H1 (cell line): ENCODE measurements at regions not wholly inside any gene's neighbourhood (a gene's known extent, or its start where the extent isn't known, plus 50 kb on each side); places are given as distances from the start of the nearest gene placed in this dataset.
A peak's percentile ranks its signal among the peaks of the same experiment; 100 is the strongest.

Experiments used
- CTCF ChIA-PET: fragments of 300-600 bp; sonication (Branson Sonifier 250); formaldehyde crosslinking; loops from one replicate; lab custom pipeline; 2021; ENCODE audit not compliant: partially characterized antibody; lab: Charles Lee
- POLR2A ChIA-PET: fragments of 300-600 bp; sonication (Branson Sonifier 250); formaldehyde crosslinking; loops from one replicate; lab custom pipeline; 2021; ENCODE audit warnings: inconsistent platforms; ENCODE audit not compliant: partially characterized antibody; lab: Charles Lee
- DNase-seq, 2 experiments: peaks; one replicate each; pipeline versions ENCODE4 v3.0.0 to v3.0.0-alpha.2; 2010 to 2022; ENCODE audit warnings: low spot score in 2 of 2, low read depth in 1 of 2, mixed read lengths in 1 of 2
- FAIRE-seq: peaks from 2 replicates; lab custom pipeline; 2011; peaks lifted over from hg19 to GRCh38; lab: Jason Lieb, UNC
- H2AFZ ChIP-seq: 2 replicates; pipeline ENCODE4 v1.8.1; 2012; ENCODE audit warnings: low read length, inconsistent platforms
- H2AK5ac ChIP-seq: 2 replicates; pipeline ENCODE4 v1.6.1; 2013; ENCODE audit warnings: low read depth, low read length
- H2BK120ac ChIP-seq: replicated peaks from 2 replicates; pipeline ENCODE3; 2013; ENCODE audit warnings: low read depth, low read length, inconsistent platforms
- H2BK12ac ChIP-seq: 2 replicates; pipeline ENCODE4 v1.6.1; 2013; ENCODE audit warnings: low read depth, low read length
- H2BK15ac ChIP-seq: 2 replicates; pipeline ENCODE4 v1.6.1; 2013; ENCODE audit warnings: low read length
- H2BK20ac ChIP-seq: 2 replicates; pipeline ENCODE4 v1.6.1; 2013; ENCODE audit warnings: low read length
- H2BK5ac ChIP-seq: 2 replicates; pipeline ENCODE4 v1.6.1; 2013; ENCODE audit warnings: low read depth, low read length
- H3K14ac ChIP-seq: 2 replicates; pipeline ENCODE4 v1.6.1; 2013; ENCODE audit warnings: inconsistent platforms; ENCODE audit not compliant: insufficient read length
- H3K18ac ChIP-seq: 2 replicates; pipeline ENCODE4 v1.6.1; 2013; ENCODE audit warnings: low read length; ENCODE audit errors: extremely low read depth
- H3K23ac ChIP-seq: 2 replicates; pipeline ENCODE4 v1.6.1; 2013; ENCODE audit warnings: inconsistent platforms; ENCODE audit not compliant: insufficient read length
- H3K23me2 ChIP-seq: 2 replicates; pipeline ENCODE4 v1.6.1; 2013; ENCODE audit warnings: low read depth, low read length
- H3K27ac ChIP-seq: 2 replicates; pipeline ENCODE4 v1.6.1; 2011; ENCODE audit warnings: low read depth, low read length, inconsistent platforms
- H3K27me3 ChIP-seq, 4 experiments: replicated peaks in 1 of 4; 1 replicate in 1 of 4; 2 replicates in 3 of 4; pipeline versions ENCODE4 v1.6.1 to v1.8.1; 2011 to 2013; ENCODE audit warnings: low read length in 3 of 4, mild to moderate bottlenecking in 3 of 4, inconsistent platforms in 2 of 4, mixed read lengths in 2 of 4, moderate library complexity in 1 of 4; ENCODE audit not compliant: control insufficient read depth in 3 of 4, insufficient read depth in 3 of 4; ENCODE audit errors: extremely low read depth in 1 of 4
- H3K36me3 ChIP-seq, 4 experiments: 2 replicates each; pipeline versions ENCODE4 v1.6.1 to v1.8.1; 2011 to 2013; ENCODE audit warnings: mild to moderate bottlenecking in 4 of 4, low read length in 3 of 4, moderate library complexity in 2 of 4, control low read depth in 1 of 4, inconsistent platforms in 1 of 4; ENCODE audit not compliant: insufficient read depth in 4 of 4, control insufficient read depth in 2 of 4
- H3K4ac ChIP-seq: replicated peaks from 2 replicates; pipeline ENCODE3; 2013; ENCODE audit warnings: low read length, low read depth, mixed read lengths, inconsistent platforms; ENCODE audit not compliant: insufficient read length
- H3K4me1 ChIP-seq, 4 experiments: replicated peaks in 1 of 4; 1 replicate in 1 of 4; 2 replicates in 3 of 4; pipeline versions ENCODE4 v1.6.1 to v1.8.1; 2011 to 2013; ENCODE audit warnings: low read length in 3 of 4, inconsistent platforms in 2 of 4, mixed read lengths in 1 of 4; ENCODE audit not compliant: insufficient read depth in 4 of 4, control insufficient read depth in 3 of 4
- H3K4me2 ChIP-seq, 2 experiments: 2 replicates each; pipeline versions ENCODE4 v1.6.1 to v1.8.1; 2011 to 2013; ENCODE audit warnings: low read depth in 2 of 2, low read length in 2 of 2, control low read depth in 1 of 2, inconsistent platforms in 1 of 2, mild to moderate bottlenecking in 1 of 2; ENCODE audit not compliant: insufficient read depth in 1 of 2
- H3K4me3 ChIP-seq, 4 experiments: fragments of 200-600, 300-600 bp in 1 of 4; sonication (generic), shearing (Covaris generic), sonication (Bioruptor Twin) in 1 of 4; 2 replicates each; pipeline versions ENCODE4 v1.5.1 to v1.8.1; 2011 to 2016; ENCODE audit warnings: low read length in 4 of 4, low read depth in 3 of 4, control low read depth in 2 of 4, inconsistent platforms in 2 of 4, mild to moderate bottlenecking in 2 of 4, mixed read lengths in 1 of 4, moderate library complexity in 1 of 4; ENCODE audit not compliant: insufficient read depth in 2 of 4; ENCODE audit errors: extremely low read depth in 1 of 4
- H3K56ac ChIP-seq: replicated peaks from 2 replicates; pipeline ENCODE3; 2013; ENCODE audit warnings: low read depth, mild to moderate bottlenecking, mixed read lengths, low read length, inconsistent platforms; ENCODE audit not compliant: insufficient read length
- H3K79me1 ChIP-seq: 2 replicates; pipeline ENCODE4 v1.6.1; 2013; ENCODE audit warnings: low read depth, low read length, control low read depth
- H3K79me2 ChIP-seq, 2 experiments: 2 replicates each; pipeline versions ENCODE4 v1.6.1 to v1.8.1; 2012 to 2013; ENCODE audit warnings: low read length in 2 of 2, mild to moderate bottlenecking in 2 of 2, inconsistent platforms in 1 of 2; ENCODE audit not compliant: insufficient read depth in 2 of 2, control insufficient read depth in 1 of 2
- H3K9ac ChIP-seq, 4 experiments: replicated peaks in 1 of 4; 1 replicate in 1 of 4; 2 replicates in 3 of 4; pipeline versions ENCODE4 v1.6.1 to v1.8.1; 2011 to 2013; ENCODE audit warnings: low read depth in 3 of 4, low read length in 3 of 4, control low read depth in 2 of 4, mild to moderate bottlenecking in 2 of 4, moderate library complexity in 2 of 4, inconsistent platforms in 1 of 4; ENCODE audit errors: extremely low read depth in 1 of 4
- H3K9me3 ChIP-seq, 2 experiments: 2 replicates each; pipeline versions ENCODE4 v1.6.1 to v1.8.1; 2012 to 2013; ENCODE audit warnings: mild to moderate bottlenecking in 2 of 2, moderate library complexity in 2 of 2, control low read depth in 1 of 2, inconsistent platforms in 1 of 2, low read depth in 1 of 2, low read length in 1 of 2, mixed read lengths in 1 of 2; ENCODE audit not compliant: insufficient read depth in 2 of 2
- H4K20me1 ChIP-seq, 2 experiments: replicated peaks in 1 of 2; 2 replicates each; pipeline versions ENCODE3 to v1.8.1; 2011 to 2013; ENCODE audit warnings: inconsistent platforms in 2 of 2, low read length in 2 of 2, mild to moderate bottlenecking in 1 of 2; ENCODE audit not compliant: insufficient read depth in 2 of 2, control insufficient read depth in 1 of 2
- H4K5ac ChIP-seq: 2 replicates; pipeline ENCODE4 v1.6.1; 2013; ENCODE audit warnings: low read length, low read depth, mixed read lengths, inconsistent platforms; ENCODE audit not compliant: insufficient read length
- H4K8ac ChIP-seq: 2 replicates; pipeline ENCODE4 v1.8.0; 2013; ENCODE audit warnings: mild to moderate bottlenecking, moderate library complexity, low read length, inconsistent platforms; ENCODE audit not compliant: insufficient read depth; ENCODE audit errors: extremely low read depth
- H4K91ac ChIP-seq: replicated peaks from 2 replicates; pipeline ENCODE3; 2013; ENCODE audit warnings: low read length, mixed read lengths, inconsistent platforms; ENCODE audit not compliant: insufficient read length
- ATF3 ChIP-seq: IDR thresholded peaks from 2 replicates; pipeline ENCODE4 v1.6.1; 2011; ENCODE audit warnings: low read depth, mild to moderate bottlenecking, low read length; ENCODE audit not compliant: insufficient read depth
- BRCA1 ChIP-seq: IDR thresholded peaks from 2 replicates; pipeline ENCODE4 v1.6.1; 2012; ENCODE audit warnings: low read depth, low read length, improper control_type of control experiment
- CBX8 ChIP-seq: fragments of 300-800, 300-1000 bp; sonication (generic); IDR thresholded peaks from 2 replicates; pipeline ENCODE4 v1.7.1; 2016; ENCODE audit warnings: low read depth, low read length, borderline replicate concordance
- JUN ChIP-seq: IDR thresholded peaks from 2 replicates; pipeline ENCODE4 v1.6.1; 2011; ENCODE audit warnings: low read depth, mild to moderate bottlenecking, improper control_type of control experiment, low read length
- POLR2A ChIP-seq, 2 experiments: IDR thresholded peaks; 1 replicate in 1 of 2; 2 replicates in 1 of 2; pipeline ENCODE4 v1.6.1; 2011; ENCODE audit warnings: low read depth in 2 of 2, low read length in 2 of 2, mild to moderate bottlenecking in 2 of 2; ENCODE audit errors: control extremely low read depth in 1 of 2
- RAD21 ChIP-seq, 2 experiments: IDR thresholded peaks in 1 of 2; conservative IDR thresholded peaks in 1 of 2; 2 replicates each; pipeline ENCODE4 v1.6.1; 2011; ENCODE audit warnings: low read depth in 2 of 2, low read length in 2 of 2, improper control_type of control experiment in 1 of 2, inconsistent platforms in 1 of 2, mild to moderate bottlenecking in 1 of 2, moderate library complexity in 1 of 2
- SIX5 ChIP-seq: IDR thresholded peaks from 2 replicates; pipeline ENCODE4 v1.6.1; 2011; ENCODE audit warnings: mild to moderate bottlenecking, low read depth, low read length
- WGBS, 2 experiments: shearing (Covaris generic) in 1 of 2; methylation state at CpG; one replicate each; pipeline versions ENCODE4 v1.1.6 to v1.1.7; 2013 to 2015; ENCODE audit warnings: low lambda C conversion rate in 2 of 2, mixed read lengths in 2 of 2, inconsistent platforms in 1 of 2, low coverage in 1 of 2, missing lambda C conversion rate in 1 of 2; ENCODE audit not compliant: insufficient replicate concordance in 2 of 2, insufficient coverage in 1 of 2, insufficient read length in 1 of 2; ENCODE audit errors: extremely low coverage in 1 of 2, missing lambda C conversion rate in 1 of 2; 5-methylcytosine and 5-hydroxymethylcytosine counted together
- TF ChIP-seq, protein P1 (sequence below): IDR thresholded peaks from 2 replicates; pipeline ENCODE4 v1.6.1; 2011; ENCODE audit warnings: low read length, improper control_type of control experiment
- TF ChIP-seq, protein P2 (sequence below): IDR thresholded peaks from 2 replicates; pipeline ENCODE4 v1.6.1; 2012; ENCODE audit warnings: low read length, inconsistent platforms

GRCh38 chr11:127640561-127641451 is 640.2 kb upstream of the KIRREL3 start:
- Histone ChIP-seq H2BK5ac (0 out of 2 replicates have a peak overlapping the region, but pooled peaks have one; percentile 15), H3K36me3 (no peaks in the 10 kb centered on the region), H3K56ac (no peak overlapping the region), H3K23me2 (no peaks in the 10 kb centered on the region), H2BK120ac (no peak overlapping the region), H2BK15ac (no peak overlapping the region), H4K5ac (no peak overlapping the region), H3K27ac (no peak overlapping the region), H3K4me2 (no peak overlapping the region), H2AK5ac (no peak overlapping the region), H3K79me1 (no peaks in the 10 kb centered on the region), H3K14ac (no peak overlapping the region), H3K23ac (no peak overlapping the region), H2BK12ac (no peak overlapping the region), H4K8ac (no peak overlapping the region), H3K4ac (no peak overlapping the region), H3K9ac (no peak overlapping the region; a peak in 1 of 7 replicates), H3K9me3 (no peaks in the 10 kb centered on the region), H3K27me3 (no peaks in the 10 kb centered on the region), H4K20me1 (no peaks in the 10 kb centered on the region), H2BK20ac (no peak overlapping the region), H3K18ac (no peak overlapping the region), H2AFZ (peak overlapping the region; percentile 55; the same call in 1 of the 2 replicates), H4K91ac (no peak overlapping the region), H3K79me2 (no peaks in the 10 kb centered on the region), H3K4me1 (peaks cover 0 to 3% (median 1%) of the 10 kb centered on the region in 4 experiments; a peak in 1 of 7 replicates), H3K4me3 (no peak overlapping the region)
- POLR2A ChIA-PET = no interaction called here
- DNase-seq = no peak
- FAIRE-seq = no peak
- 94% methylated on average over 1 of the region's 1 CpG; no CpG with 5 or more reads in 1 of the 2 experiments for WGBS, 2 experiments
- CTCF ChIA-PET = no interaction called here
- TF ChIP-seq POLR2A (IDR thresholded peaks at IDR 0.05; ENCODE audit: control extremely low read depth in 1 of 2, low read depth in 2 of 2, low read length in 2 of 2) (no peak), BRCA1 (no peak), RAD21 (IDR thresholded peaks at IDR 0.05 in 1 of 2, conservative IDR thresholded peaks at IDR 0.05 in 1 of 2; ENCODE audit: low read depth in 2 of 2, low read length in 2 of 2) (no peak), JUN (no peak), SIX5 (no peak), ATF3 (no peak), CBX8 (no peak)
- TF ChIP-seq, protein P1, sequence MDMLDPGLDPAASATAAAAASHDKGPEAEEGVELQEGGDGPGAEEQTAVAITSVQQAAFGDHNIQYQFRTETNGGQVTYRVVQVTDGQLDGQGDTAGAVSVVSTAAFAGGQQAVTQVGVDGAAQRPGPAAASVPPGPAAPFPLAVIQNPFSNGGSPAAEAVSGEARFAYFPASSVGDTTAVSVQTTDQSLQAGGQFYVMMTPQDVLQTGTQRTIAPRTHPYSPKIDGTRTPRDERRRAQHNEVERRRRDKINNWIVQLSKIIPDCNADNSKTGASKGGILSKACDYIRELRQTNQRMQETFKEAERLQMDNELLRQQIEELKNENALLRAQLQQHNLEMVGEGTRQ = no peak
- TF ChIP-seq, protein P2, sequence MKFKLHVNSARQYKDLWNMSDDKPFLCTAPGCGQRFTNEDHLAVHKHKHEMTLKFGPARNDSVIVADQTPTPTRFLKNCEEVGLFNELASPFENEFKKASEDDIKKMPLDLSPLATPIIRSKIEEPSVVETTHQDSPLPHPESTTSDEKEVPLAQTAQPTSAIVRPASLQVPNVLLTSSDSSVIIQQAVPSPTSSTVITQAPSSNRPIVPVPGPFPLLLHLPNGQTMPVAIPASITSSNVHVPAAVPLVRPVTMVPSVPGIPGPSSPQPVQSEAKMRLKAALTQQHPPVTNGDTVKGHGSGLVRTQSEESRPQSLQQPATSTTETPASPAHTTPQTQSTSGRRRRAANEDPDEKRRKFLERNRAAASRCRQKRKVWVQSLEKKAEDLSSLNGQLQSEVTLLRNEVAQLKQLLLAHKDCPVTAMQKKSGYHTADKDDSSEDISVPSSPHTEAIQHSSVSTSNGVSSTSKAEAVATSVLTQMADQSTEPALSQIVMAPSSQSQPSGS = no peak
